Thymus (tissue), 11 donors: ENCODE measurements at regions not wholly inside any gene's neighbourhood (a gene's known extent, or its start where the extent isn't known, plus 50 kb on each side); places are given as distances from the start of the nearest gene placed in this dataset.

Source experiments
- DNase-seq, 9 donors: peaks; one replicate each; pipeline ENCODE4 v3.0.0-alpha.2; 2013; ENCODE audit warnings: low spot score in 9 of 9, low read depth in 6 of 9, missing footprints in 1 of 9
- H3K27ac ChIP-seq, 2 donors: one replicate each; pipeline ENCODE4 v1.5.1; 2013; ENCODE audit warnings: control low read depth in 1 of 2, low read depth in 1 of 2, low read length in 1 of 2, mild to moderate bottlenecking in 1 of 2, moderate library complexity in 1 of 2
- H3K27me3 ChIP-seq, 2 donors: one replicate each; pipeline ENCODE4 v1.5.1; 2013; ENCODE audit warnings: low read length in 1 of 2; ENCODE audit not compliant: control insufficient read depth in 2 of 2, insufficient read depth in 1 of 2
- H3K36me3 ChIP-seq, 2 donors: one replicate each; pipeline ENCODE4 v1.5.1; 2013; ENCODE audit warnings: low read length in 1 of 2, mild to moderate bottlenecking in 1 of 2, moderate library complexity in 1 of 2; ENCODE audit not compliant: control insufficient read depth in 2 of 2, insufficient read depth in 2 of 2
- H3K4me1 ChIP-seq, 2 donors: one replicate each; pipeline ENCODE4 v1.5.1; 2013; ENCODE audit warnings: low read length in 2 of 2; ENCODE audit not compliant: control insufficient read depth in 2 of 2, insufficient read depth in 2 of 2
- H3K4me3 ChIP-seq, 2 donors: one replicate each; pipeline ENCODE4 v1.5.1; 2013; ENCODE audit warnings: low read length in 2 of 2, control low read depth in 1 of 2, mild to moderate bottlenecking in 1 of 2
- H3K9me3 ChIP-seq, 2 donors: one replicate each; pipeline ENCODE4 v1.5.1; 2013; ENCODE audit warnings: low read length in 1 of 2, mild to moderate bottlenecking in 1 of 2; ENCODE audit not compliant: control insufficient read depth in 2 of 2, insufficient read depth in 1 of 2
- WGBS: extraction: QIAGEN DNeasy Blood & Tissue Kit; methylation state at CpG from one replicate; pipeline ENCODE4 v1.1.7; 2013; 5-methylcytosine and 5-hydroxymethylcytosine counted together
- donor health status: healthy.

- no peaks in the 10 kb centered on the region for H3K27me3 ChIP-seq
- H3K4me1 ChIP-seq: no peaks in the 10 kb centered on the region
- H3K36me3 ChIP-seq: no peaks in the 10 kb centered on the region
- H3K9me3 ChIP-seq: no peaks in the 10 kb centered on the region
- no peak for DNase-seq
- H3K4me3 ChIP-seq: no peak overlapping the region
- 96% methylated on average over 1 of the region's 1 CpG for WGBS
- H3K27ac ChIP-seq: no peak overlapping the region
Observed at GRCh38 chr18:28529644-28530043, 352.7 kb upstream of the CDH2 start.

DNA sequence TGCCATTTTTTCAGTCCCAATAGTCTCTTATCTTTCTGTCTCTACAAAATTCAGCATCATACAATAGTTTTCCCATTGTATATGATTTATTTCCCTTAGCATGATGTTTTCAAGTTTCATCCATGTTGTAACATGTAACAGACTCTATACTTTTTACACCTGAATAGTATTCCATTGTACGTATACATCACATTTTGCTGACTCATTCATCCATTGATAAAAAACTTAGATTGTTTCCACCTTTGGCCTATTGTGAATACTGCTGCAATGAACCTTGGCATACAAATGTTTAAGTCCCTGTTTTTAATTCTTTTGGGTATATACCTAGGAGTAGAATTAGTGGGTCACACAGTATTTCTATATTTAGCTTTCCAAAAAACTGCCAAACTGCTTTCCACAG, 349.3 kb upstream of the CDH2 start:
- no peaks in the 10 kb centered on the region for H3K4me1 ChIP-seq
- no peaks in the 10 kb centered on the region for H3K27me3 ChIP-seq
- no peaks in the 10 kb centered on the region for H3K36me3 ChIP-seq
- WGBS: 90% methylated on average over 1 of the region's 1 CpG
- DNase-seq: no peak
- H3K4me3 ChIP-seq: no peak overlapping the region
- no peaks in the 10 kb centered on the region for H3K9me3 ChIP-seq
- H3K27ac ChIP-seq: no peak overlapping the region

GRCh38 chr18:28523758-28524475, 347.0 kb upstream of the CDH2 start:
- Histone ChIP-seq H3K27me3 (no peaks in the 10 kb centered on the region), H3K9me3 (no peaks in the 10 kb centered on the region), H3K27ac (no peak overlapping the region), H3K4me1 (no peaks in the 10 kb centered on the region), H3K36me3 (no peaks in the 10 kb centered on the region), H3K4me3 (no peak overlapping the region)
- 93% methylated on average over 10 of the region's 10 CpGs for WGBS
- no peak for DNase-seq

- WGBS: 86% methylated on average over 4 of the region's 4 CpGs
- no peak overlapping the region for H3K4me3 ChIP-seq
- no peaks in the 10 kb centered on the region for H3K27me3 ChIP-seq
Observed at GRCh38 chr18:28522236-28522635, 345.3 kb upstream of the CDH2 start.

GRCh38 chr18:28519997-28520396, 343.1 kb upstream of the CDH2 start:
- H3K27me3 ChIP-seq: no peaks in the 10 kb centered on the region
- H3K4me3 ChIP-seq: no peak overlapping the region
- H3K4me1 ChIP-seq: no peaks in the 10 kb centered on the region
- no peak for DNase-seq
- 91% methylated on average over 5 of the region's 5 CpGs for WGBS
- H3K9me3 ChIP-seq: no peaks in the 10 kb centered on the region
- H3K36me3 ChIP-seq: no peaks in the 10 kb centered on the region
- H3K27ac ChIP-seq: no peak overlapping the region

More at GRCh38 chr18:28522236-28522635, 345.3 kb upstream of the CDH2 start:
- DNase-seq: no peak
- Histone ChIP-seq H3K36me3 (no peaks in the 10 kb centered on the region), H3K27ac (no peak overlapping the region), H3K4me1 (no peaks in the 10 kb centered on the region), H3K9me3 (no peaks in the 10 kb centered on the region)

- H3K4me3 ChIP-seq: no peak overlapping the region
- H3K27ac ChIP-seq: no peak overlapping the region
- no peaks in the 10 kb centered on the region for H3K9me3 ChIP-seq
- no peaks in the 10 kb centered on the region for H3K4me1 ChIP-seq
- no peaks in the 10 kb centered on the region for H3K27me3 ChIP-seq
- WGBS: 96% methylated on average over 6 of the region's 6 CpGs
- no peak for DNase-seq
- H3K36me3 ChIP-seq: no peaks in the 10 kb centered on the region
Observed at GRCh38 chr18:28514699-28515098, 337.8 kb upstream of the CDH2 start.

GRCh38 chr18:28512357-28512756, 335.4 kb upstream of the CDH2 start:
- no peak for DNase-seq
- no peak overlapping the region for H3K4me3 ChIP-seq
- no peaks in the 10 kb centered on the region for H3K9me3 ChIP-seq
- no peaks in the 10 kb centered on the region for H3K36me3 ChIP-seq
- no peak overlapping the region for H3K27ac ChIP-seq
- no peaks in the 10 kb centered on the region for H3K27me3 ChIP-seq
- no peaks in the 10 kb centered on the region for H3K4me1 ChIP-seq
- WGBS: 64% methylated on average over 2 of the region's 2 CpGs

DNA sequence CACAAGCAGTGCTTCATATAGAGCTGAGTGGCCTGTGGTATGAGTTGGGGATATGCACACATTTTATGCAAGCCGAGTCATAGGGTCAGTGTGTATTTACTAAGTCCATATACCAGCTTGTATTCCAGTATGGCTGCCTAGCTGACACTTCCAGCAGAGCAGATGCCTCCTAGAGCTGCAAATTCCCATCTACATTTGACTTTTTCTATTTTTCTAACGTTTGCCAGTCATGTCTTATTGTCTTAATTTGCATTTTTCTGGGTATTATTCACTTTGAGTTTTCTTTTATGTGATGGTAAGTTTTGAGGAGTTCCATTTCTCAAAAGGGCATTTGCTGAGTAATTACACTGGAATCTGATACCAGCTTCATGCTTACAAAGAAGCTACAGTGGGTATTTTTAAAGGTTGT, 334.5 kb upstream of the CDH2 start:
- WGBS: 92% methylated on average over 2 of the region's 2 CpGs

GRCh38 chr18:28510210-28510609, 333.3 kb upstream of the CDH2 start:
- Histone ChIP-seq H3K4me3 (no peak overlapping the region), H3K36me3 (no peaks in the 10 kb centered on the region), H3K27ac (no peak overlapping the region), H3K27me3 (no peaks in the 10 kb centered on the region), H3K4me1 (no peaks in the 10 kb centered on the region), H3K9me3 (no peaks in the 10 kb centered on the region)
- no peak for DNase-seq

More for the DNA sequence above, 334.5 kb upstream of the CDH2 start:
- H3K36me3 ChIP-seq: no peaks in the 10 kb centered on the region
- H3K9me3 ChIP-seq: no peaks in the 10 kb centered on the region
- H3K27me3 ChIP-seq: no peaks in the 10 kb centered on the region
- H3K4me1 ChIP-seq: no peaks in the 10 kb centered on the region
- no peak for DNase-seq
- no peak overlapping the region for H3K27ac ChIP-seq
- H3K4me3 ChIP-seq: no peak overlapping the region
